IMR-90 (cell line): ENCODE measurements at regions not wholly inside any gene's neighbourhood (a gene's known extent, or its start where the extent isn't known, plus 50 kb on each side); places are given as distances from the start of the nearest gene placed in this dataset.

ENCODE experiments used
- ATAC-seq: fragments of 200-7000 bp; cut with Tn5 transposase; 2 replicates; pipeline ENCODE4 v1.9.1; 2020; ENCODE audit warnings: low read depth, mild to moderate bottlenecking, moderate library complexity
- BruUV-seq: library from RNA; stranded (reverse); fragments of 400-500 nt; replicated peaks from 2 replicates; lab custom pipeline; 2021; lab: Mats Ljungman, UMichigan
- CTCF ChIA-PET: fragments of 300-600 bp; formaldehyde crosslinking; extraction: SDS; loops from one replicate; lab custom pipeline; 2021; ENCODE audit warnings: antibody characterized with exemption; lab: Yijun Ruan, JAX
- POLR2A ChIA-PET: fragments of 300-600 bp; sonication (Branson Sonifier 250); formaldehyde crosslinking; loops from one replicate; lab custom pipeline; 2022; ENCODE audit warnings: antibody characterized with exemption; ENCODE audit not compliant: unreplicated experiment; lab: Charles Lee
- DNase-seq: peaks from one replicate; pipeline ENCODE4 v3.0.0; 2013
- H2AFZ ChIP-seq: replicated peaks from 2 replicates; pipeline ENCODE3; 2013; ENCODE audit warnings: low read length, mild to moderate bottlenecking; ENCODE audit not compliant: poor library complexity
- H2AK5ac ChIP-seq: 2 replicates; pipeline ENCODE4 v1.6.1; 2013; ENCODE audit warnings: low read depth, low read length, inconsistent platforms
- H2AK9ac ChIP-seq: replicated peaks from 2 replicates; pipeline ENCODE3; 2013; ENCODE audit warnings: mild to moderate bottlenecking, low read depth, low read length, moderate library complexity; ENCODE audit not compliant: poor library complexity
- H2BK120ac ChIP-seq: 2 replicates; pipeline ENCODE4 v1.6.1; 2013; ENCODE audit warnings: low read depth, low read length, inconsistent platforms
- H2BK15ac ChIP-seq: 3 replicates; pipeline ENCODE4 v1.6.1; 2013; ENCODE audit warnings: low read depth, low read length, inconsistent platforms
- H2BK20ac ChIP-seq: 2 replicates; pipeline ENCODE4 v1.6.1; 2013; ENCODE audit warnings: low read depth, mild to moderate bottlenecking, inconsistent platforms, low read length, moderate library complexity
- H2BK5ac ChIP-seq: 2 replicates; pipeline ENCODE4 v1.6.1; 2013; ENCODE audit warnings: mild to moderate bottlenecking, low read depth, low read length, inconsistent platforms; ENCODE audit not compliant: poor library complexity, severe bottlenecking
- H3K14ac ChIP-seq: replicated peaks from 2 replicates; pipeline ENCODE4 v1.6.1; 2013; ENCODE audit warnings: low read depth, low read length, inconsistent platforms
- H3K18ac ChIP-seq: 2 replicates; pipeline ENCODE4 v1.6.1; 2013; ENCODE audit warnings: low read depth, low read length, control low read depth
- H3K23ac ChIP-seq: 2 replicates; pipeline ENCODE4 v1.6.1; 2013; ENCODE audit warnings: low read depth, low read length, inconsistent platforms
- H3K27ac ChIP-seq: 2 replicates; pipeline ENCODE4 v1.5.1; 2013; ENCODE audit warnings: mild to moderate bottlenecking, control low read depth, low read length; ENCODE audit not compliant: insufficient read depth
- H3K27me3 ChIP-seq: 2 replicates; pipeline ENCODE4 v1.6.1; 2013; ENCODE audit warnings: low read length; ENCODE audit not compliant: control insufficient read depth, insufficient read depth
- H3K36me3 ChIP-seq: 2 replicates; pipeline ENCODE4 v1.6.1; 2013; ENCODE audit warnings: low read length, mixed read lengths; ENCODE audit not compliant: control insufficient read depth, insufficient read depth
- H3K4ac ChIP-seq: 2 replicates; pipeline ENCODE4 v1.6.1; 2013; ENCODE audit warnings: low read depth, low read length, inconsistent platforms
- H3K4me1 ChIP-seq: 2 replicates; pipeline ENCODE4 v1.6.1; 2013; ENCODE audit warnings: low read length, mixed read lengths; ENCODE audit not compliant: control insufficient read depth, insufficient read depth
- H3K4me2 ChIP-seq: 2 replicates; pipeline ENCODE4 v1.6.1; 2013; ENCODE audit warnings: low read depth, mild to moderate bottlenecking, control low read depth, low read length, moderate library complexity
- H3K4me3 ChIP-seq: 2 replicates; pipeline ENCODE4 v1.5.1; 2013; ENCODE audit warnings: low read depth, mild to moderate bottlenecking, control low read depth, low read length, moderate library complexity; ENCODE audit not compliant: insufficient read depth
- H3K56ac ChIP-seq: 2 replicates; pipeline ENCODE4 v1.6.1; 2013; ENCODE audit warnings: low read length, inconsistent platforms; ENCODE audit not compliant: insufficient read depth; ENCODE audit errors: extremely low read depth
- H3K79me1 ChIP-seq, 2 experiments: 2 replicates each; pipeline ENCODE4 v1.6.1; 2013; ENCODE audit warnings: low read length in 2 of 2, inconsistent platforms in 1 of 2, low read depth in 1 of 2
- H3K9ac ChIP-seq: 2 replicates; pipeline ENCODE4 v1.6.1; 2013; ENCODE audit warnings: low read depth, low read length, control low read depth
- H3K9me1 ChIP-seq: 2 replicates; pipeline ENCODE4 v1.6.1; 2013; ENCODE audit warnings: low read length, inconsistent platforms; ENCODE audit not compliant: insufficient read depth
- H3K9me3 ChIP-seq: 2 replicates; pipeline ENCODE4 v1.6.1; 2013; ENCODE audit warnings: low read length; ENCODE audit not compliant: control insufficient read depth, insufficient read depth
- H4K20me1 ChIP-seq: 2 replicates; pipeline ENCODE4 v1.6.1; 2013; ENCODE audit warnings: low read length, inconsistent platforms; ENCODE audit not compliant: insufficient read depth
- H4K5ac ChIP-seq: 2 replicates; pipeline ENCODE4 v1.6.1; 2013; ENCODE audit warnings: mild to moderate bottlenecking, low read depth, low read length, control low read depth
- H4K8ac ChIP-seq, 2 experiments: 2 replicates each; pipeline ENCODE4 v1.6.1; 2013; ENCODE audit warnings: low read depth in 2 of 2, low read length in 2 of 2, control low read depth in 1 of 2, inconsistent platforms in 1 of 2
- H4K91ac ChIP-seq: 2 replicates; pipeline ENCODE4 v1.6.1; 2013; ENCODE audit warnings: low read depth, low read length, inconsistent platforms; ENCODE audit not compliant: insufficient read depth
- BHLHE40 ChIP-seq: fragments of 150-350 bp; IDR thresholded peaks from 2 replicates; pipeline ENCODE4 v1.6.1; 2016; ENCODE audit warnings: mild to moderate bottlenecking, low read depth, low read length
- CEBPB ChIP-seq: IDR thresholded peaks from 2 replicates; pipeline ENCODE4 v1.6.1; 2012; ENCODE audit warnings: low read depth, low read length, improper control_type of control experiment
- CHD1 ChIP-seq: IDR thresholded peaks from 2 replicates; pipeline ENCODE4 v1.6.1; 2012; ENCODE audit warnings: low read depth, low read length, improper control_type of control experiment
- ELK1 ChIP-seq: fragments of 150-350 bp; IDR thresholded peaks from 2 replicates; pipeline ENCODE4 v1.6.1; 2016; ENCODE audit warnings: low read depth, mild to moderate bottlenecking, low read length, moderate library complexity, borderline replicate concordance
- FOS ChIP-seq: fragments of 150-350 bp; IDR thresholded peaks from 2 replicates; pipeline ENCODE4 v1.6.1; 2016; ENCODE audit warnings: low read depth, low read length
- MAFK ChIP-seq: IDR thresholded peaks from 2 replicates; pipeline ENCODE4 v1.6.1; 2012; ENCODE audit warnings: low read depth, low read length, improper control_type of control experiment
- MAZ ChIP-seq: IDR thresholded peaks from 2 replicates; pipeline ENCODE4 v1.6.1; 2012; ENCODE audit warnings: low read depth, mild to moderate bottlenecking, low read length, improper control_type of control experiment, moderate library complexity, borderline replicate concordance
- MXI1 ChIP-seq: IDR thresholded peaks from 2 replicates; pipeline ENCODE4 v1.6.1; 2012; ENCODE audit warnings: low read depth, mild to moderate bottlenecking, low read length, moderate library complexity, borderline replicate concordance
- NFE2L2 ChIP-seq: fragments of 150-350 bp; IDR thresholded peaks from 2 replicates; pipeline ENCODE4 v1.6.1; 2016; ENCODE audit warnings: low read depth, mild to moderate bottlenecking, low read length
- RAD21 ChIP-seq: IDR thresholded peaks from 2 replicates; pipeline ENCODE4 v1.6.1; 2012; ENCODE audit warnings: low read length, improper control_type of control experiment
- RCOR1 ChIP-seq: IDR thresholded peaks from 2 replicates; pipeline ENCODE4 v1.6.1; 2012; ENCODE audit warnings: mild to moderate bottlenecking, low read length, improper control_type of control experiment; ENCODE audit not compliant: insufficient replicate concordance
- RFX5 ChIP-seq: IDR thresholded peaks from 2 replicates; pipeline ENCODE4 v1.8.0; 2012; ENCODE audit warnings: low read depth, mild to moderate bottlenecking, low read length, moderate library complexity
- SMC3 ChIP-seq: fragments of 150-350 bp; IDR thresholded peaks from 2 replicates; pipeline ENCODE4 v1.6.1; 2016; ENCODE audit warnings: low read depth, mild to moderate bottlenecking, antibody characterized with exemption, low read length, moderate library complexity
- USF2 ChIP-seq: fragments of 150-350 bp; IDR thresholded peaks from 2 replicates; pipeline ENCODE4 v1.6.1; 2017; ENCODE audit warnings: mild to moderate bottlenecking, antibody characterized with exemption, low read length, low read depth
- WGBS, 2 experiments: methylation state at CpG; one replicate each; pipeline versions ENCODE4 v1.1.5 to v1.1.7; 2013; ENCODE audit warnings: missing lambda C conversion rate in 2 of 2; ENCODE audit not compliant: insufficient read length in 1 of 2; ENCODE audit errors: extremely low coverage in 2 of 2; 5-methylcytosine and 5-hydroxymethylcytosine counted together
- dilution Hi-C: fragments of 300-500 bp; cut with HindIII; formaldehyde crosslinking; loops from one replicate; pipeline ENCODE4 v1.14.3; 2018; ENCODE audit warnings: low sequenced_read_pairs; ENCODE audit not compliant: unreplicated experiment
- in situ Hi-C: fragments of 300-500 bp; cut with MboI; formaldehyde crosslinking; loops from 3 replicates; pipeline ENCODE4 v1.14.3; 2019; ENCODE audit warnings: low sequenced_read_pairs, inconsistent platforms, mixed read lengths
- intact Hi-C: fragments of 100-400 bp; cut with micrococcal nuclease; formaldehyde crosslinking; loops from 2 replicates; pipeline ENCODE4 v1.10.0; 2022

- Histone ChIP-seq H4K5ac (no peak overlapping the region), H3K79me1 (no peaks in the 10 kb centered on the region), H2AK9ac (no peak overlapping the region), H3K27ac (no peak overlapping the region), H3K4me2 (no peak overlapping the region), H2BK20ac (no peak overlapping the region), H3K36me3 (no peaks in the 10 kb centered on the region), H3K14ac (no peak overlapping the region), H2BK5ac (no peak overlapping the region), H3K9me3 (no peaks in the 10 kb centered on the region), H3K23ac (no peak overlapping the region), H4K20me1 (no peaks in the 10 kb centered on the region), H4K91ac (no peak overlapping the region), H4K8ac (no peak overlapping the region), H2AFZ (no peak overlapping the region), H2AK5ac (no peak overlapping the region), H3K27me3 (peaks cover 6% of the 10 kb centered on the region), H2BK120ac (no peak overlapping the region), H3K18ac (no peak overlapping the region), H3K4me3 (no peak overlapping the region), H3K9me1 (no peaks in the 10 kb centered on the region), H3K56ac (no peak overlapping the region), H3K9ac (no peak overlapping the region), H3K4me1 (no peaks in the 10 kb centered on the region), H2BK15ac (no peak overlapping the region), H3K4ac (no peak overlapping the region)
- no CpG with 5 or more reads among the region's 1 CpG for WGBS, 2 experiments
- dilution Hi-C loops: no loop called here
- ChIA-PET POLR2A (no interaction called here), CTCF (interaction anchor here (0.6 kb wide), 1 partner anchor 194 kb away, joined by 3 read pairs; no protein-coding TSS in a partner anchor)
- ATAC-seq (no peak), DNase-seq (no peak)
- intact Hi-C loops: no loop called here
- BruUV-seq: no TSS peak
- TF ChIP-seq MXI1 (no peak), RAD21 (no peak), USF2 (no peak), MAZ (no peak), CEBPB (no peak), RFX5 (no peak), RCOR1 (no peak), CHD1 (no peak), MAFK (no peak), BHLHE40 (no peak), NFE2L2 (no peak), ELK1 (no peak), SMC3 (no peak), FOS (no peak)
- in situ Hi-C loops: no loop called here
Observed at GRCh38 chr7:42403831-42404230, 166.8 kb upstream of the GLI3 start.
